Epidermal melanocyte (primary cell): ENCODE measurements at regions not wholly inside any gene's neighbourhood (a gene's known extent, or its start where the extent isn't known, plus 50 kb on each side); places are given as distances from the start of the nearest gene placed in this dataset.

ENCODE experiments used
- DNase-seq: peaks from one replicate; pipeline ENCODE4 v3.0.0; 2011; ENCODE audit warnings: low spot score; ENCODE audit not compliant: insufficient read length

- DNase-seq, result no peak
Observed at GRCh38 chr4:140213749-140214148, 59.8 kb upstream of the MAML3 start.

GRCh38 chr4:140213116-140213515 is 59.1 kb upstream of the MAML3 start:
- no peak for DNase-seq

GRCh38 chr4:140212646-140213045 is 58.7 kb upstream of the MAML3 start:
- DNase-seq, result no peak

- DNase-seq, result no peak
Observed at GRCh38 chr4:140212194-140212593, 58.2 kb upstream of the MAML3 start.

GRCh38 chr4:140211693-140212092 is 57.7 kb upstream of the MAML3 start:
- DNase-seq, result no peak

- no peak for DNase-seq
Observed at GRCh38 chr4:140211161-140211560, 57.2 kb upstream of the MAML3 start.

- no peak for DNase-seq
Observed at GRCh38 chr4:140208921-140209320, 54.9 kb upstream of the MAML3 start.
